Bronchial epithelial cell (primary cell): ENCODE measurements at regions not wholly inside any gene's neighbourhood (a gene's known extent, or its start where the extent isn't known, plus 50 kb on each side); places are given as distances from the start of the nearest gene placed in this dataset.

Experiments used
- DNase-seq: peaks from one replicate; pipeline ENCODE4 v3.0.0-alpha.2; 2010; ENCODE audit warnings: low read depth
- FAIRE-seq: peaks from 2 replicates; lab custom pipeline; 2011; peaks lifted over from hg19 to GRCh38; lab: Jason Lieb, UNC
- H3K27me3 ChIP-seq: 2 replicates; pipeline ENCODE4 v1.5.1; 2011; ENCODE audit warnings: low read length; ENCODE audit not compliant: control insufficient read depth, insufficient read depth
- H3K36me3 ChIP-seq: 2 replicates; pipeline ENCODE4 v1.5.1; 2011; ENCODE audit warnings: low read length; ENCODE audit not compliant: control insufficient read depth, insufficient read depth
- H3K4me3 ChIP-seq: 2 replicates; pipeline ENCODE4 v1.5.1; 2011; ENCODE audit warnings: mild to moderate bottlenecking, low read depth, low read length, control low read depth
- TF ChIP-seq, protein P1 (sequence below): IDR thresholded peaks from 2 replicates; pipeline ENCODE4 v1.5.1; 2011; ENCODE audit warnings: mild to moderate bottlenecking, moderate library complexity, low read length, control low read depth, inconsistent platforms; ENCODE audit not compliant: insufficient read depth, severe bottlenecking

DNA sequence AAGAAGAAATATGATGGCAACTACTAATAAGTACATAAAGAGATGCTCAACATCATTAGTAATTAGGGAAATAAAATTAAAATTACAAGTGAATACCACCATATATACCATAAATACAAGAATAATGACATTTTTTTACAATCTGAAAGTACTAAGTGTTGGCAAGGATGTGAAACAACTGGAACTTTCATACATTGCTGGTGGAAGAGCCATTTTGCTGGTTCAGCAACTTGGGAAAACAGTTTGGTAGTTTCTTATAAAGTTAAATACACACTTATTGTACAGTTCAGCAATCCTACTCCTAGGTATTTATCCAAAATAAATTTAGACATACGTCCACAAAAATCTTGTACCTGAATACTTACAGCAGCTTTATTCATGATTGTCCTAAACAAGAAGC is 192.9 kb downstream of the CARTPT start:
- DNase-seq (no peak), FAIRE-seq (no peak)
- Histone ChIP-seq H3K4me3 (no peak overlapping the region), H3K27me3 (no peaks in the 10 kb centered on the region), H3K36me3 (no peaks in the 10 kb centered on the region)
- TF ChIP-seq, protein P1, sequence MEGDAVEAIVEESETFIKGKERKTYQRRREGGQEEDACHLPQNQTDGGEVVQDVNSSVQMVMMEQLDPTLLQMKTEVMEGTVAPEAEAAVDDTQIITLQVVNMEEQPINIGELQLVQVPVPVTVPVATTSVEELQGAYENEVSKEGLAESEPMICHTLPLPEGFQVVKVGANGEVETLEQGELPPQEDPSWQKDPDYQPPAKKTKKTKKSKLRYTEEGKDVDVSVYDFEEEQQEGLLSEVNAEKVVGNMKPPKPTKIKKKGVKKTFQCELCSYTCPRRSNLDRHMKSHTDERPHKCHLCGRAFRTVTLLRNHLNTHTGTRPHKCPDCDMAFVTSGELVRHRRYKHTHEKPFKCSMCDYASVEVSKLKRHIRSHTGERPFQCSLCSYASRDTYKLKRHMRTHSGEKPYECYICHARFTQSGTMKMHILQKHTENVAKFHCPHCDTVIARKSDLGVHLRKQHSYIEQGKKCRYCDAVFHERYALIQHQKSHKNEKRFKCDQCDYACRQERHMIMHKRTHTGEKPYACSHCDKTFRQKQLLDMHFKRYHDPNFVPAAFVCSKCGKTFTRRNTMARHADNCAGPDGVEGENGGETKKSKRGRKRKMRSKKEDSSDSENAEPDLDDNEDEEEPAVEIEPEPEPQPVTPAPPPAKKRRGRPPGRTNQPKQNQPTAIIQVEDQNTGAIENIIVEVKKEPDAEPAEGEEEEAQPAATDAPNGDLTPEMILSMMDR, result no peak

DNA sequence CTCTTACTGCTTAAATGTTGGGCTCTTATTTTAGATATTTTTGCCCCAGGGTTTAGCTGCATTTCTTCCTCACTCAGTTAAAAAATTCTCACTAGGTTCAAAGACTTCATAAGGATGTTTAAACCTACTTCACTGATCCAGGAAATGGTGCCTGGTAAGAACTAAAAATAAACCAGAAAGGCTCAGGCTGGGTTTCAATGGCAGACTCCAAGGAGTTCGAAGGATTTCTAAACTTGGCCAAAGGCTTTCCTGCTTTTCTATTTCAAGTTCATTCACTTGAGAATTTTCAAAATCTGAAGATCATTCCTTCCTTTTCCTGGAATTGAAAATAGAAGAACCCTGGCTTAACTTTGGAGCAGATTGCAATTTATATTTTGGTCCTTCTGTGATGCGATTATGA is 193.0 kb upstream of the MAP1B start:
- FAIRE-seq (no peak), DNase-seq (no peak)
- no peaks in the 10 kb centered on the region for H3K36me3 ChIP-seq
- no peaks in the 10 kb centered on the region for H3K27me3 ChIP-seq
- no peak overlapping the region for H3K4me3 ChIP-seq
- TF ChIP-seq, protein P1, result no peak

DNA sequence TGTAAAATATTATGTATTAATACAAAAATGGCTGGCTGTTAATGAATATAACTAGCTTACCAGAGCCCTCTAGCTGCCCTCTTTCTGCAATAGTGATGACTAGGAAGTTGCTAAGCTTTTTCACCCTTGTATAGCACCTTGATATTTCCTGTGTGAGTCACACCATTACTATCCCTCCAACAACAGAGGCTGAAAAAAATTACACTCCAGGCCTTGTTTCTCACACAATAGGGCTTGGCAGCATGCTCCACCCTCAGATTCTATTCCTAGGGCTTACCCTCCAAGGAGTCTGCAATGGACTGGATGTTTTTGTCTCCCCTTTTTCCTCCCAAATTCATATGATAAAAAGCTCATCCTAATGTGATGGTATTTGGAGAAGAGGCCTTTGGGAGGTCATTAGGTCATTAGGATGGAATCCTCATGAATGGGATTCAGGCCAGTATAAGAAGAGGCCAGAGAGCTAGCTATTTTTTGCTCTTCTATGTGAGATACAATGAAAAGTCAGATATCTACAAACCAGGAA is 184.6 kb upstream of the MAP1B start:
- DNase-seq, result peak; percentile 98
- Histone ChIP-seq H3K36me3 (no peaks in the 10 kb centered on the region), H3K27me3 (no peaks in the 10 kb centered on the region), H3K4me3 (no peak overlapping the region)
- no peak for FAIRE-seq
- TF ChIP-seq, protein P1, result no peak

DNA sequence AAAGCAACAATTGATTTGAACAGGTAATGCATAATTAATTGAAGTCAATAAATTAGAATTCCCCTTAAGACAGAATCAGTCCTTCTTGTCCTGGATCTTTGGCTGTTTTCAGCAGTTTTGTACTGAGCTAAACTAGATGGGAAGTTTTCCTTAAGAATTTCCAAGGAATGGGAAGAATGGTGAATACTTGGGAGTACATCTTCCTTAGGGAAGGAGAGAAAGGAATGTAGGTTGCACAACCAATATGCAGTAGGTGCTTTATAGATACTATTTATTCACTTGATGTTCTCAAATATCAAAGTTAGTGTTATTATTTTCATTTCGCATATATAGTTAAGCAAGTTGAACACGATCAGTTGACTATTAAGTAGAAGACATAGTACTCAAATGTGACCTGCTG is 183.5 kb upstream of the MAP1B start:
- Histone ChIP-seq H3K4me3 (no peak overlapping the region), H3K27me3 (no peaks in the 10 kb centered on the region), H3K36me3 (no peaks in the 10 kb centered on the region)
- FAIRE-seq, result no peak
- TF ChIP-seq, protein P1, result no peak
- DNase-seq, result no peak

DNA sequence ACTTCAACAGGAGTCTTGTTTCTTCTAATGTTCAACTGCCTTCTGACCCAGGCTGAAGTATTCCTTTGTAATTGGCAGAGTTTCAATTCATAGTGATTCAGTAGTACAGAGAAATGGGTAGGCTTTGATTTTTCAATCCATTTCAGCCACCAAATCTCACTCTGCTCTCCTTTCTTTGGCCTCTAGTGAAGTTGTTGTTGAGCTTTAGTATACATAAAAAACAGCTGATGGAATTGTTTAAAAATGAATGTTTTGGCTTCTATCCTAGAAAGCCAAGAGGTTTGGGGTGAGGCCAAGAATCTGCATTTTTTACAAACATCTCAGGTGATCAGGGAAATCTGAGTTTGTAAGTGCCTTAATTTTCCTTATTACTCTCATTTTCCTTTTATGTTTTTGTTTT is 182.9 kb upstream of the MAP1B start:
- TF ChIP-seq, protein P1, result no peak
- Histone ChIP-seq H3K36me3 (no peaks in the 10 kb centered on the region), H3K27me3 (no peaks in the 10 kb centered on the region), H3K4me3 (no peak overlapping the region)
- DNase-seq, result peak; percentile 42
- FAIRE-seq, result no peak

DNA sequence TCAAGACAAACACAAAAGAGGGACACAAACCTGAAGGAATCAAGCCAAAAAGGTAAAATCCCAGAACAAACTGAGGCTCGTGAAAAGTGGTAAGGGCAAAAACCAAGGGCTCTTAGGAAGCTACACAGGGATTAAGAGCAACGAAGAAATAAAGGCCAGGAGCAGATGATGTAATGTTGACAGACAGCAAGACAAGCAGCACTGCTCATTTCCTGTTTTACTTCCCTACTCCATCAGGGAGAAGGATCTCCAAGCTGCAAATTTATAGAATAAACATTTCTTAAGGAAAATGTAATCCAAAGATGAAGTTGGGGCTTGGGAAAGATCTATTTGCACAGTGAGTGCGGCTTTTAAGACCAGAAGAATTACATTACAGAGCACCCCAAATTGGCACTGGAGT is 182.3 kb upstream of the MAP1B start:
- Histone ChIP-seq H3K4me3 (no peak overlapping the region), H3K27me3 (no peaks in the 10 kb centered on the region), H3K36me3 (no peaks in the 10 kb centered on the region)
- TF ChIP-seq, protein P1, result no peak
- peak; percentile 85 for DNase-seq
- no peak for FAIRE-seq
